Pancreas (tissue), 10 donors: ENCODE measurements at regions not wholly inside any gene's neighbourhood (a gene's known extent, or its start where the extent isn't known, plus 50 kb on each side); places are given as distances from the start of the nearest gene placed in this dataset.

Experiments used
- ATAC-seq, 4 donors: fragments of 200-7000 bp; cut with Tn5 transposase; one replicate each; pipeline versions ENCODE4 v1.8.0 to v1.9.1; 2020; ENCODE audit warnings: mild to moderate bottlenecking in 4 of 4, moderate library complexity in 4 of 4
- DNase-seq, 6 donors: peaks; one replicate each; pipeline ENCODE4 v3.0.0-alpha.2; 2020
- FAIRE-seq: peaks from 2 replicates; lab custom pipeline; 2012; peaks lifted over from hg19 to GRCh38; lab: Jason Lieb, UNC
- H3K27ac ChIP-seq, 4 donors: fragments of 200-600 bp; sonication (generic); 1 replicate in 3 of 4; 2 replicates in 1 of 4; pipeline versions ENCODE4 v1.5.0 to v1.8.0; 2020
- H3K27me3 ChIP-seq, 4 donors: fragments of 200-600 bp; one replicate each; pipeline ENCODE4 v1.8.0; 2021
- H3K36me3 ChIP-seq, 3 donors: fragments of 200-600 bp; sonication (generic) in 1 of 3; one replicate each; pipeline versions ENCODE4 v1.5.0 to v1.8.0; 2020 to 2021
- H3K4me1 ChIP-seq, 3 donors: fragments of 200-600 bp; one replicate each; pipeline ENCODE4 v1.8.0; 2021
- H3K4me3 ChIP-seq, 4 donors: fragments of 200-600 bp; sonication (generic) in 2 of 4; one replicate each; pipeline versions ENCODE4 v1.5.0 to v1.8.0; 2020 to 2021
- H3K9me3 ChIP-seq, 4 donors: fragments of 200-600 bp; one replicate each; pipeline ENCODE4 v1.8.0; 2021
- CTCF ChIP-seq, 4 donors: fragments of 200-600 bp; sonication (generic) in 3 of 4; IDR thresholded peaks; one replicate each; pipeline versions ENCODE4 v1.5.0 to v1.8.0; 2021; ENCODE audit warnings: antibody characterized with exemption in 4 of 4
- WGBS, 2 donors: extraction: QIAGEN DNeasy Blood & Tissue Kit; methylation state at CpG; one replicate each; pipeline ENCODE4 v1.1.7; 2013; 5-methylcytosine and 5-hydroxymethylcytosine counted together
- intact Hi-C, 3 donors: fragments of 100-400 bp; cut with DNase I; formaldehyde crosslinking; loops; one replicate each; pipeline versions ENCODE4 v1.11.1 to v1.14.2; 2022
- donor health status: healthy with polysubstance abuse.
- donor health status: DM: no; HTN: no; CAD: no; lungs with moderate emphysema.
- donor health status: DM: no; HTN: no; CAD: no.
- donor health status: control.
- donor health status: control.
- donor health status: Bipolar disorder and iron deficiency.
- donor health status: DM: yes; HTN: yes; CAD: no.
- donor health status: DM: no; HTN: no; CAD: no.
- donor health status: DM: no; HTN: no; CAD: no.
- donor health status: DM: yes; HTN: yes; CAD: no.

GRCh38 chr9:21741151-21741550 is 61.3 kb upstream of the MTAP start:
- intact Hi-C loops = no loop called here
- DNase-seq (no peak), ATAC-seq (no peak), FAIRE-seq (no peak)
- Histone ChIP-seq H3K27ac (no peak overlapping the region), H3K9me3 (no peaks in the 10 kb centered on the region), H3K27me3 (no peaks in the 10 kb centered on the region), H3K4me1 (no peaks in the 10 kb centered on the region), H3K4me3 (no peak overlapping the region), H3K36me3 (no peaks in the 10 kb centered on the region)
- TF ChIP-seq CTCF (IDR thresholded peaks at IDR 0.05) = no peak

- intact Hi-C loops = no loop called here
- DNase-seq = no peak
- H3K27me3 ChIP-seq = no peaks in the 10 kb centered on the region
- 8 to 18% methylated on average over 3 of the region's 3 CpGs for WGBS, 2 donors
- H3K4me3 ChIP-seq = no peak overlapping the region
- no peaks in the 10 kb centered on the region for H3K9me3 ChIP-seq
- H3K27ac ChIP-seq = no peak overlapping the region
- no peaks in the 10 kb centered on the region for H3K4me1 ChIP-seq
- no peak for FAIRE-seq
- ATAC-seq = no peak
- H3K36me3 ChIP-seq = no peaks in the 10 kb centered on the region
- no peak for TF ChIP-seq CTCF (IDR thresholded peaks at IDR 0.05)
Observed at GRCh38 chr9:21744320-21744719, 58.1 kb upstream of the MTAP start.

- ATAC-seq (peak in 1 of 4 donors; percentile 44), DNase-seq (no peak), FAIRE-seq (no peak)
- H3K9me3 ChIP-seq = no peaks in the 10 kb centered on the region
- H3K27ac ChIP-seq = no peak overlapping the region
- no peaks in the 10 kb centered on the region for H3K36me3 ChIP-seq
- H3K4me1 ChIP-seq = no peaks in the 10 kb centered on the region
- intact Hi-C loops = no loop called here
- H3K4me3 ChIP-seq = no peak overlapping the region
- no peaks in the 10 kb centered on the region for H3K27me3 ChIP-seq
- TF ChIP-seq CTCF (IDR thresholded peaks at IDR 0.05) = no peak
Observed at GRCh38 chr9:21744841-21745240, 57.6 kb upstream of the MTAP start.

- DNase-seq (no peak), ATAC-seq (no peak), FAIRE-seq (no peak)
- no peak for TF ChIP-seq CTCF (IDR thresholded peaks at IDR 0.05)
- WGBS, 2 donors = 5 to 19% methylated on average over 1 of the region's 1 CpG
- no peaks in the 10 kb centered on the region for H3K9me3 ChIP-seq
- no peaks in the 10 kb centered on the region for H3K36me3 ChIP-seq
- no peak overlapping the region for H3K27ac ChIP-seq
- H3K4me3 ChIP-seq = no peak overlapping the region
- intact Hi-C loops = no loop called here
- no peaks in the 10 kb centered on the region for H3K27me3 ChIP-seq
- no peaks in the 10 kb centered on the region for H3K4me1 ChIP-seq
Observed at GRCh38 chr9:21746550-21746949, 55.9 kb upstream of the MTAP start.

- 26 to 43% methylated on average over 2 of the region's 2 CpGs for WGBS, 2 donors
- no peak for TF ChIP-seq CTCF (IDR thresholded peaks at IDR 0.05)
Observed at GRCh38 chr9:21747175-21747574, 55.3 kb upstream of the MTAP start.

More at GRCh38 chr9:21747175-21747574, 55.3 kb upstream of the MTAP start:
- Histone ChIP-seq H3K4me3 (no peak overlapping the region), H3K27ac (no peak overlapping the region), H3K27me3 (no peaks in the 10 kb centered on the region), H3K36me3 (no peaks in the 10 kb centered on the region), H3K9me3 (no peaks in the 10 kb centered on the region), H3K4me1 (no peaks in the 10 kb centered on the region)
- peak in 1 of 4 donors; percentile 37 for ATAC-seq
- intact Hi-C loops = no loop called here
- no peak for FAIRE-seq
- no peak for DNase-seq
